WTC11 (cell line): ENCODE measurements at regions not wholly inside any gene's neighbourhood (a gene's known extent, or its start where the extent isn't known, plus 50 kb on each side); places are given as distances from the start of the nearest gene placed in this dataset.

ENCODE experiments used
- ATAC-seq: fragments of 200-7000 bp; cut with Tn5 transposase; 2 replicates; pipeline ENCODE4 v1.10.0; 2021; ENCODE audit warnings: mild to moderate bottlenecking, moderate library complexity
- CTCF ChIA-PET: fragments of 300-600 bp; sonication (Branson Sonifier 250); formaldehyde crosslinking; loops from one replicate; lab custom pipeline; 2021; ENCODE audit warnings: antibody characterized with exemption; lab: Charles Lee
- POLR2A ChIA-PET: fragments of 350-600 bp; sonication (Branson Sonifier 250); formaldehyde crosslinking; loops from one replicate; lab custom pipeline; 2021; ENCODE audit warnings: antibody characterized with exemption; lab: Charles Lee
- DNase-seq: peaks from one replicate; pipeline ENCODE4 v3.0.0; 2021; ENCODE audit warnings: low spot score
- H3K27ac Mint-ChIP-seq: 2 replicates; pipeline ENCODE4 v1.8.0; 2021; ENCODE audit warnings: mixed read lengths
- H3K27me3 Mint-ChIP-seq: 2 replicates; pipeline ENCODE4 v1.8.0; 2021; ENCODE audit warnings: low read depth, mild to moderate bottlenecking, moderate library complexity, mixed read lengths
- H3K36me3 Mint-ChIP-seq: 2 replicates; pipeline ENCODE4 v1.8.0; 2021; ENCODE audit warnings: mixed read lengths
- H3K4me1 Mint-ChIP-seq: 2 replicates; pipeline ENCODE4 v1.8.0; 2022; ENCODE audit warnings: mixed read lengths
- H3K4me3 Mint-ChIP-seq: 2 replicates; pipeline ENCODE4 v1.8.0; 2021; ENCODE audit warnings: mild to moderate bottlenecking, moderate library complexity, mixed read lengths
- H3K9me3 Mint-ChIP-seq: 2 replicates; pipeline ENCODE4 v1.8.0; 2021; ENCODE audit warnings: mixed read lengths
- CBFB ChIP-seq: sonication (generic); formaldehyde crosslinking; IDR thresholded peaks from 2 replicates; pipeline ENCODE4 v1.8.1; 2022; ENCODE audit warnings: mild to moderate bottlenecking, low read depth, missing genetic modification reagents
- ELF4 ChIP-seq: sonication (generic); formaldehyde crosslinking; IDR thresholded peaks from 2 replicates; pipeline ENCODE4 v1.8.1; 2022; ENCODE audit warnings: low read depth, mild to moderate bottlenecking, moderate library complexity, missing genetic modification reagents
- GABPB1 ChIP-seq: sonication (generic); formaldehyde crosslinking; IDR thresholded peaks from 2 replicates; pipeline ENCODE4 v1.8.1; 2023; ENCODE audit warnings: mild to moderate bottlenecking, missing genetic modification reagents
- JUN ChIP-seq: sonication (generic); formaldehyde crosslinking; IDR thresholded peaks from 2 replicates; pipeline ENCODE4 v1.8.0; 2023; ENCODE audit warnings: mild to moderate bottlenecking, missing genetic modification reagents
- NFATC4 ChIP-seq: fragments of 250-450 bp; sonication (Bioruptor Pico); IDR thresholded peaks from 2 replicates; pipeline ENCODE4 v1.9.0; 2021; ENCODE audit warnings: mild to moderate bottlenecking
- NFYB ChIP-seq: sonication (generic); formaldehyde crosslinking; conservative IDR thresholded peaks from 2 replicates; pipeline ENCODE4 v1.8.0; 2022; ENCODE audit warnings: low read depth, missing genetic modification reagents
- NR3C1 ChIP-seq: sonication (generic); formaldehyde crosslinking; conservative IDR thresholded peaks from 2 replicates; pipeline ENCODE4 v1.8.1; 2023; ENCODE audit warnings: low read depth, mild to moderate bottlenecking, missing genetic modification reagents
- SP1 ChIP-seq: sonication (generic); formaldehyde crosslinking; conservative IDR thresholded peaks from 2 replicates; pipeline ENCODE4 v1.8.1; 2022; ENCODE audit warnings: missing genetic modification reagents
- TF ChIP-seq, protein P1 (sequence below): sonication (generic); formaldehyde crosslinking; IDR thresholded peaks from 2 replicates; pipeline ENCODE4 v1.8.1; 2022; ENCODE audit warnings: mild to moderate bottlenecking, moderate library complexity, missing genetic modification reagents
- TF ChIP-seq, protein P2 (sequence below): fragments of 250-450 bp; sonication (Bioruptor Pico); conservative IDR thresholded peaks from 2 replicates; pipeline ENCODE4 v1.9.0; 2021; ENCODE audit warnings: mild to moderate bottlenecking
- TF ChIP-seq, protein P3 (sequence below): sonication (generic); formaldehyde crosslinking; IDR thresholded peaks from 2 replicates; pipeline ENCODE4 v1.8.0; 2023; ENCODE audit warnings: missing genetic modification reagents
- TF ChIP-seq, protein P4 (sequence below): sonication (generic); formaldehyde crosslinking; IDR thresholded peaks from 2 replicates; pipeline ENCODE4 v1.8.1; 2023; ENCODE audit warnings: mild to moderate bottlenecking, moderate library complexity, missing genetic modification reagents
- TF ChIP-seq, protein P5 (sequence below): sonication (generic); formaldehyde crosslinking; IDR thresholded peaks from 2 replicates; pipeline ENCODE4 v1.8.1; 2023; ENCODE audit warnings: mild to moderate bottlenecking, missing genetic modification reagents, moderate library complexity
- TF ChIP-seq, protein P6 (sequence below): fragments of 250-450 bp; sonication (Bioruptor Pico); IDR thresholded peaks from 2 replicates; pipeline ENCODE4 v1.9.0; 2021; ENCODE audit warnings: moderate library complexity, mild to moderate bottlenecking, inconsistent platforms, borderline replicate concordance
- TF ChIP-seq, protein P7 (sequence below): sonication (generic); formaldehyde crosslinking; conservative IDR thresholded peaks from 2 replicates; pipeline ENCODE4 v1.8.1; 2022; ENCODE audit warnings: mild to moderate bottlenecking, missing genetic modification reagents
- TF ChIP-seq, protein P8 (sequence below): sonication (generic); formaldehyde crosslinking; IDR thresholded peaks from 2 replicates; pipeline ENCODE4 v1.8.0; 2023; ENCODE audit warnings: mild to moderate bottlenecking, missing genetic modification reagents
- TF ChIP-seq, protein P9 (sequence below): sonication (generic); formaldehyde crosslinking; IDR thresholded peaks from 2 replicates; pipeline ENCODE4 v1.8.1; 2022; ENCODE audit warnings: low read depth, mild to moderate bottlenecking, moderate library complexity, missing genetic modification reagents, borderline replicate concordance

DNA sequence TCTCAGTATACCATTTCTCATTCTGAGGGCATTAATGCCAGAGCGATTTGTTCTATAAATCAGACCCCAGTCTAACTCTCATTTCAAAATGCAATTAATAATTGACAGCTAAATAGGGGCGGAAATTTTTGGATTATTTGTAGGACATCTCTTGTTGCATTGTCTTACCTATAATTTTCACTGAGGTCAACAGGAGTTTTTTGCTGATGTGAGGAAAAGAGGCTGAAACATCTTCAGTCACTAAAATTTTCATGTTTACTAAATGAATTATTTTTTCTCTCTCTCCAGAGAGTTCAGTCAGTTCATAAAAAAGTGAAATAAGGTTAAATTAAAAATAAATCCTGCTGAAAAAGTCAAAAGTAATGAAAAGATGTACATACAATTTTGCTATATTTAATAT, 295.9 kb downstream of the CCER1 start:
- ChIA-PET CTCF (no interaction called here), POLR2A (no interaction called here)
- TF ChIP-seq ELF4 (CRISPR knock-in tag) (no peak), NFATC4 (CRISPR knock-in tag) (no peak), CBFB (CRISPR knock-in tag) (no peak), JUN (CRISPR knock-in tag) (no peak), NR3C1 (CRISPR knock-in tag) (no peak)
- TF ChIP-seq, protein P1, sequence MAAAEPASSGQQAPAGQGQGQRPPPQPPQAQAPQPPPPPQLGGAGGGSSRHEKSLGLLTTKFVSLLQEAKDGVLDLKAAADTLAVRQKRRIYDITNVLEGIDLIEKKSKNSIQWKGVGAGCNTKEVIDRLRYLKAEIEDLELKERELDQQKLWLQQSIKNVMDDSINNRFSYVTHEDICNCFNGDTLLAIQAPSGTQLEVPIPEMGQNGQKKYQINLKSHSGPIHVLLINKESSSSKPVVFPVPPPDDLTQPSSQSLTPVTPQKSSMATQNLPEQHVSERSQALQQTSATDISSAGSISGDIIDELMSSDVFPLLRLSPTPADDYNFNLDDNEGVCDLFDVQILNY (CRISPR knock-in tag) = no peak
- TF ChIP-seq, protein P2, sequence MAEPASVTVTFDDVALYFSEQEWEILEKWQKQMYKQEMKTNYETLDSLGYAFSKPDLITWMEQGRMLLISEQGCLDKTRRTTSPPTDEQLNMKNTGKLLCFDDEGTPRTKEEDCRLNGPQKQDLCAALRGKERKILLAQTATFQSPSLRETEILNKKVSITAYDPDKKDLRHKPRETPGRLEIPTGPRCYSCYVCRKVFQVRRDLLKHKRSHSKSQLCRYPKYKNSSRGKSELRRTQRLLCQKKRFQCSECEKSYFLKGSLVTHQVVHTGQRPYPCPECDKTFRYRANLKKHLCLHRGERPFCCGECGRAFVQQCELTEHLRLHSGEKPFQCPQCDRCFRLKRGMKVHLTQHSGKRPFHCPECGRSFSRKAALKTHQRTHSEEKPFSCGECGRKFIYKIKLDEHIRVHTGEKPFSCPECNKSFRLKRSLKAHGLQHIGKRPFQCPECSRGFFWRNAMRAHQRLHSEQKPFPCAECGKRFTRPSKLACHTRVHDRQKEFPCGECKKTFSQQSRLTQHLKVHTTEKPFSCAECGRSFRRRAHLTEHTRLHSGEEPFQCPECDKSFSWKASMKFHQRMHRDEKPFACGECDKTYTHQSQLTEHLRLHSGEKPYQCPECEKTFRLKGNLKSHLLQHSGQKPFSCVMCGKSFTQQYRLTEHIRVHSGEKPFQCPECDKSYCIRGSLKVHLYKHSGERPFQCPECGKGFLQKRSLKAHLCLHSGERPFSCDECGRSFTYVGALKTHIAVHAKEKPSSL (CRISPR knock-in tag) = no peak
- TF ChIP-seq, protein P3, sequence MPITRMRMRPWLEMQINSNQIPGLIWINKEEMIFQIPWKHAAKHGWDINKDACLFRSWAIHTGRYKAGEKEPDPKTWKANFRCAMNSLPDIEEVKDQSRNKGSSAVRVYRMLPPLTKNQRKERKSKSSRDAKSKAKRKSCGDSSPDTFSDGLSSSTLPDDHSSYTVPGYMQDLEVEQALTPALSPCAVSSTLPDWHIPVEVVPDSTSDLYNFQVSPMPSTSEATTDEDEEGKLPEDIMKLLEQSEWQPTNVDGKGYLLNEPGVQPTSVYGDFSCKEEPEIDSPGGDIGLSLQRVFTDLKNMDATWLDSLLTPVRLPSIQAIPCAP = no peak
- TF ChIP-seq, protein P4, sequence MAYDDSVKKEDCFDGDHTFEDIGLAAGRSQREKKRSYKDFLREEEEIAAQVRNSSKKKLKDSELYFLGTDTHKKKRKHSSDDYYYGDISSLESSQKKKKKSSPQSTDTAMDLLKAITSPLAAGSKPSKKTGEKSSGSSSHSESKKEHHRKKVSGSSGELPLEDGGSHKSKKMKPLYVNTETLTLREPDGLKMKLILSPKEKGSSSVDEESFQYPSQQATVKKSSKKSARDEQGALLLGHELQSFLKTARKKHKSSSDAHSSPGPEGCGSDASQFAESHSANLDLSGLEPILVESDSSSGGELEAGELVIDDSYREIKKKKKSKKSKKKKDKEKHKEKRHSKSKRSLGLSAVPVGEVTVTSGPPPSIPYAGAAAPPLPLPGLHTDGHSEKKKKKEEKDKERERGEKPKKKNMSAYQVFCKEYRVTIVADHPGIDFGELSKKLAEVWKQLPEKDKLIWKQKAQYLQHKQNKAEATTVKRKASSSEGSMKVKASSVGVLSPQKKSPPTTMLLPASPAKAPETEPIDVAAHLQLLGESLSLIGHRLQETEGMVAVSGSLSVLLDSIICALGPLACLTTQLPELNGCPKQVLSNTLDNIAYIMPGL = no peak
- no peak for DNase-seq
- ATAC-seq = no peak
- Mint-ChIP-seq H3K9me3 (no peaks in the 10 kb centered on the region), H3K27ac (no peak overlapping the region), H3K27me3 (no peaks in the 10 kb centered on the region), H3K4me3 (no peak overlapping the region), H3K36me3 (no peaks in the 10 kb centered on the region), H3K4me1 (no peaks in the 10 kb centered on the region)

DNA sequence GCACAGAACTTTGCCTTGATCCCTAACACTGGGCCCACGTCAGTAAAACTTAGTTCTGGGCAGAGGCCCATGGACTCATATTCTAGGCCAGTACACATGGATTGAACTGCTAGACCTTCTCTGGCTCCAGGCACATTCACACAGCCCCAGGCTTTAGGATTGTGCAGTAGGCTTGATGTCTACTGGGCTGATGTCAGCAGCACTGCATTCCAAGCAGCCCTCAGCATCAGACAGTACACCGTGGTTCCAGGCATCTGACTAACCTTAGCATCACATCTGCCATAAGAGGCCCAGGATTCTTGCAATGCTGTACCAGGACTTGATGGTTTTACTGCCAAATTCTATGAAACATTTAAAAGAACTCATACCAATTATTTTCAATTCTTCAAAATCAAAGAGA, 301.9 kb downstream of the CCER1 start:
- POLR2A ChIA-PET = no interaction called here
- H3K27me3 Mint-ChIP-seq = no peaks in the 10 kb centered on the region
- TF ChIP-seq, protein P5, sequence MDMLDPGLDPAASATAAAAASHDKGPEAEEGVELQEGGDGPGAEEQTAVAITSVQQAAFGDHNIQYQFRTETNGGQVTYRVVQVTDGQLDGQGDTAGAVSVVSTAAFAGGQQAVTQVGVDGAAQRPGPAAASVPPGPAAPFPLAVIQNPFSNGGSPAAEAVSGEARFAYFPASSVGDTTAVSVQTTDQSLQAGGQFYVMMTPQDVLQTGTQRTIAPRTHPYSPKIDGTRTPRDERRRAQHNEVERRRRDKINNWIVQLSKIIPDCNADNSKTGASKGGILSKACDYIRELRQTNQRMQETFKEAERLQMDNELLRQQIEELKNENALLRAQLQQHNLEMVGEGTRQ (CRISPR knock-in tag) = no peak
- TF ChIP-seq, all 79 proteins: peak for 0
- peaks cover 4% of the 10 kb centered on the region for H3K4me1 Mint-ChIP-seq
- no peak for ATAC-seq
- H3K36me3 Mint-ChIP-seq = no peaks in the 10 kb centered on the region
- CTCF ChIA-PET = no interaction called here
- peaks cover 8% of the 10 kb centered on the region for H3K9me3 Mint-ChIP-seq
- DNase-seq = no peak
- H3K27ac Mint-ChIP-seq = no peak overlapping the region
- no peak overlapping the region for H3K4me3 Mint-ChIP-seq

DNA sequence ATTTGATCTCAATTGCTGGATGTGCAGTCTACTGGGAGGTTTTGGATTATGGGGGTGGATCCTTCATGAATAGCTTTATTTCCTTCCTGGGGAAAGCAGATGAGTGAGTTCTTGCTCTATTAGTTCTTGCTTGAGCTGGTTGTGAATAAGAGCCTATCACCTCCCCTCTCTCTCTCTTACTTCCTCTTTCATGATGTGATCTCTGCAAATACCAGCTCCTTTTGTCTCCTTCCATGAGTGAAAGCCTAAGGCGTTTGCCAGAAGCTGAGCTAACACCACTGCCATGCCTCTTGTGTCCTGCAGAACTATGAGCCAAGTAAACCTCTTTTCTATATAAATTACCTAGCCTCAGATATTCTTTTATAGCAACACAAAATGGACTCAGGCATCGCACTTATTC, 302.7 kb downstream of the CCER1 start:
- POLR2A ChIA-PET = no interaction called here
- no peak for DNase-seq
- TF ChIP-seq, protein P6, sequence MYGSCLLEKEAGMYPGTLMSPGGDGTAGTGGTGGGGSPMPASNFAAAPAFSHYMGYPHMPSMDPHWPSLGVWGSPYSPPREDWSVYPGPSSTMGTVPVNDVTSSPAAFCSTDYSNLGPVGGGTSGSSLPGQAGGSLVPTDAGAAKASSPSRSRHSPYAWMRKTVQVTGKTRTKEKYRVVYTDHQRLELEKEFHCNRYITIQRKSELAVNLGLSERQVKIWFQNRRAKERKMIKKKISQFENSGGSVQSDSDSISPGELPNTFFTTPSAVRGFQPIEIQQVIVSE = no peak
- no peak for TF ChIP-seq NFYB
- TF ChIP-seq SP1 (CRISPR knock-in tag) = no peak
- TF ChIP-seq, protein P7, sequence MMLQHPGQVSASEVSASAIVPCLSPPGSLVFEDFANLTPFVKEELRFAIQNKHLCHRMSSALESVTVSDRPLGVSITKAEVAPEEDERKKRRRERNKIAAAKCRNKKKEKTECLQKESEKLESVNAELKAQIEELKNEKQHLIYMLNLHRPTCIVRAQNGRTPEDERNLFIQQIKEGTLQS (CRISPR knock-in tag) = no peak
- no peak for TF ChIP-seq CBFB (CRISPR knock-in tag)
- TF ChIP-seq, protein P3 = no peak
- TF ChIP-seq, protein P8, sequence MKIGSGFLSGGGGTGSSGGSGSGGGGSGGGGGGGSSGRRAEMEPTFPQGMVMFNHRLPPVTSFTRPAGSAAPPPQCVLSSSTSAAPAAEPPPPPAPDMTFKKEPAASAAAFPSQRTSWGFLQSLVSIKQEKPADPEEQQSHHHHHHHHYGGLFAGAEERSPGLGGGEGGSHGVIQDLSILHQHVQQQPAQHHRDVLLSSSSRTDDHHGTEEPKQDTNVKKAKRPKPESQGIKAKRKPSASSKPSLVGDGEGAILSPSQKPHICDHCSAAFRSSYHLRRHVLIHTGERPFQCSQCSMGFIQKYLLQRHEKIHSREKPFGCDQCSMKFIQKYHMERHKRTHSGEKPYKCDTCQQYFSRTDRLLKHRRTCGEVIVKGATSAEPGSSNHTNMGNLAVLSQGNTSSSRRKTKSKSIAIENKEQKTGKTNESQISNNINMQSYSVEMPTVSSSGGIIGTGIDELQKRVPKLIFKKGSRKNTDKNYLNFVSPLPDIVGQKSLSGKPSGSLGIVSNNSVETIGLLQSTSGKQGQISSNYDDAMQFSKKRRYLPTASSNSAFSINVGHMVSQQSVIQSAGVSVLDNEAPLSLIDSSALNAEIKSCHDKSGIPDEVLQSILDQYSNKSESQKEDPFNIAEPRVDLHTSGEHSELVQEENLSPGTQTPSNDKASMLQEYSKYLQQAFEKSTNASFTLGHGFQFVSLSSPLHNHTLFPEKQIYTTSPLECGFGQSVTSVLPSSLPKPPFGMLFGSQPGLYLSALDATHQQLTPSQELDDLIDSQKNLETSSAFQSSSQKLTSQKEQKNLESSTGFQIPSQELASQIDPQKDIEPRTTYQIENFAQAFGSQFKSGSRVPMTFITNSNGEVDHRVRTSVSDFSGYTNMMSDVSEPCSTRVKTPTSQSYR (CRISPR knock-in tag) = no peak
- TF ChIP-seq ELF4 (CRISPR knock-in tag) = no peak
- no peak for TF ChIP-seq GABPB1 (CRISPR knock-in tag)
- TF ChIP-seq, protein P9, sequence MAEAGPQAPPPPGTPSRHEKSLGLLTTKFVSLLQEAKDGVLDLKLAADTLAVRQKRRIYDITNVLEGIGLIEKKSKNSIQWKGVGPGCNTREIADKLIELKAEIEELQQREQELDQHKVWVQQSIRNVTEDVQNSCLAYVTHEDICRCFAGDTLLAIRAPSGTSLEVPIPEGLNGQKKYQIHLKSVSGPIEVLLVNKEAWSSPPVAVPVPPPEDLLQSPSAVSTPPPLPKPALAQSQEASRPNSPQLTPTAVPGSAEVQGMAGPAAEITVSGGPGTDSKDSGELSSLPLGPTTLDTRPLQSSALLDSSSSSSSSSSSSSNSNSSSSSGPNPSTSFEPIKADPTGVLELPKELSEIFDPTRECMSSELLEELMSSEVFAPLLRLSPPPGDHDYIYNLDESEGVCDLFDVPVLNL (CRISPR knock-in tag) = no peak

More for the DNA sequence above, 302.7 kb downstream of the CCER1 start:
- Mint-ChIP-seq H3K36me3 (no peaks in the 10 kb centered on the region; the same call in 1 of the 2 replicates), H3K27me3 (no peaks in the 10 kb centered on the region), H3K4me3 (no peak overlapping the region), H3K4me1 (peaks cover 4% of the 10 kb centered on the region), H3K27ac (no peak overlapping the region), H3K9me3 (peaks cover 13% of the 10 kb centered on the region)
- CTCF ChIA-PET = interaction anchor here (0.5 kb wide), 1 partner anchor 613 kb away, joined by 3 read pairs; no protein-coding TSS in a partner anchor
- peak; percentile 77 for ATAC-seq
